Fibroblast of lung (primary cell): ENCODE measurements at regions not wholly inside any gene's neighbourhood (a gene's known extent, or its start where the extent isn't known, plus 50 kb on each side); places are given as distances from the start of the nearest gene placed in this dataset.

Source experiments
- DNase-seq, 2 donors: peaks; one replicate each; pipeline versions ENCODE4 v3.0.0 to v3.0.0-alpha.2; 2010; ENCODE audit warnings: low read depth in 2 of 2
- H2AFZ ChIP-seq: 2 replicates; pipeline ENCODE4 v1.5.1; 2012; ENCODE audit warnings: low read length, control low read depth, inconsistent platforms
- H3K27ac ChIP-seq: 2 replicates; pipeline ENCODE4 v1.5.1; 2011; ENCODE audit warnings: low read length, control low read depth; ENCODE audit not compliant: insufficient read depth
- H3K27me3 ChIP-seq: 2 replicates; pipeline ENCODE4 v1.5.1; 2011; ENCODE audit warnings: mild to moderate bottlenecking, low read length; ENCODE audit not compliant: control insufficient read depth, insufficient read depth
- H3K36me3 ChIP-seq: 2 replicates; pipeline ENCODE4 v1.5.1; 2011; ENCODE audit warnings: low read length; ENCODE audit not compliant: control insufficient read depth, insufficient read depth
- H3K4me1 ChIP-seq: 2 replicates; pipeline ENCODE4 v1.5.1; 2011; ENCODE audit warnings: low read length; ENCODE audit not compliant: control insufficient read depth, insufficient read depth; ENCODE audit errors: extremely low read depth
- H3K4me2 ChIP-seq: 2 replicates; pipeline ENCODE4 v1.5.1; 2011; ENCODE audit warnings: low read length, control low read depth; ENCODE audit not compliant: insufficient read depth; ENCODE audit errors: extremely low read depth
- H3K4me3 ChIP-seq, 4 experiments: fragments of 200-600 bp in 1 of 4; sonication (generic) in 1 of 4; replicated peaks in 1 of 4; 2 replicates each; pipeline ENCODE4 v1.5.1; 2011 to 2016; ENCODE audit warnings: low read length in 4 of 4, low read depth in 3 of 4, mild to moderate bottlenecking in 3 of 4, control low read depth in 2 of 4, inconsistent platforms in 1 of 4, mixed read lengths in 1 of 4; ENCODE audit not compliant: insufficient read depth in 1 of 4; ENCODE audit errors: control extremely low read depth in 1 of 4
- H3K79me2 ChIP-seq: 2 replicates; pipeline ENCODE4 v1.5.1; 2012; ENCODE audit warnings: mild to moderate bottlenecking, low read length, inconsistent platforms; ENCODE audit not compliant: control insufficient read depth, insufficient read depth
- H3K9ac ChIP-seq: 2 replicates; pipeline ENCODE4 v1.5.1; 2011; ENCODE audit warnings: mild to moderate bottlenecking, low read length, control low read depth; ENCODE audit not compliant: insufficient read depth
- H3K9me3 ChIP-seq: 2 replicates; pipeline ENCODE4 v1.5.1; 2012; ENCODE audit warnings: low read depth, low read length; ENCODE audit not compliant: control insufficient read depth, insufficient read depth
- H4K20me1 ChIP-seq: 2 replicates; pipeline ENCODE4 v1.5.1; 2011; ENCODE audit warnings: low read length; ENCODE audit not compliant: control insufficient read depth, insufficient read depth; ENCODE audit errors: extremely low read depth
- EZH2 ChIP-seq: IDR thresholded peaks from 2 replicates; pipeline ENCODE4 v1.5.1; 2012; ENCODE audit warnings: low read length, control low read depth, mild to moderate bottlenecking; ENCODE audit errors: missing control alignments
- TF ChIP-seq, protein P1 (sequence below), 2 donors: IDR thresholded peaks in 1 of 2; conservative IDR thresholded peaks in 1 of 2; 1 replicate in 1 of 2; 2 replicates in 1 of 2; pipeline ENCODE4 v1.5.1; 2011 to 2012; ENCODE audit warnings: low read length in 2 of 2, control low read depth in 1 of 2, inconsistent platforms in 1 of 2, low read depth in 1 of 2, mild to moderate bottlenecking in 1 of 2

DNA sequence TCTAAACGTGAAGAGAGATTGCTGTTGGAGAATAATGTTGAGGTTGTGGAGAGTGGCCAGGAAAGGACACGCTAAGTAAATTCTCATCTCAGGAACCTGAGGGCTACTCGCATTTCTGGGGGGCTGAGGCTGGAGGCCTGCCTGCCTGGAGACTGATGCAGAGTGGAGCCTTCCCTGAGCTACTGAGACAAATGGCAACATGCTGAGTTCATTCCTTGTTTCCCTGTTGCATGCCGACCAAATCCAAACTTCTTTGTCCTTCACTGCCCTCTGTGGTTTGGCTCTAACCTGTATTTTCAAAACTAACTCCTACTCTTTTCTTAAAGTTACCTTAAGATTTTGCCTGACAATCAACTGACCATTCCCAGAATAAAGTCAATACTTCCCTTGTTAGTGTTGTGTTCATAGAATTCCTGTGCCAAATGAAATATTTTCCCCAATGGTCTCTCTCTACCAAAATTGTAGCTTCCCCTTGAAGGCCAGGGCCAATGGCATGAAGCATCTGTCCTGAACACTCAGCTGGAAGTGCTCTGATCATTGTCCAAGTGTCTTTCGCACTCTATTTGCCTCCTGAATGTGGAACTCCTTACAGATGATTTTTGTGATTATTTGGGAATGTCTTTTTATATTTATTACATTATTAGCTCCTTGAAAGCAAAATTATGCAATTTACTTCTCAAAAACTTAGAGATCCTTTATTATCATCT, 1085.6 kb downstream of the SOCS6 start:
- no peaks in the 10 kb centered on the region for H4K20me1 ChIP-seq
- no peaks in the 10 kb centered on the region for H3K27me3 ChIP-seq
- H3K4me3 ChIP-seq: no peak overlapping the region
- no peak overlapping the region for H3K27ac ChIP-seq
- H2AFZ ChIP-seq: no peak overlapping the region
- no peaks in the 10 kb centered on the region for H3K9me3 ChIP-seq
- no peak overlapping the region for H3K4me2 ChIP-seq
- H3K36me3 ChIP-seq: no peaks in the 10 kb centered on the region
- no peaks in the 10 kb centered on the region for H3K4me1 ChIP-seq
- TF ChIP-seq EZH2: no peak
- TF ChIP-seq, protein P1, sequence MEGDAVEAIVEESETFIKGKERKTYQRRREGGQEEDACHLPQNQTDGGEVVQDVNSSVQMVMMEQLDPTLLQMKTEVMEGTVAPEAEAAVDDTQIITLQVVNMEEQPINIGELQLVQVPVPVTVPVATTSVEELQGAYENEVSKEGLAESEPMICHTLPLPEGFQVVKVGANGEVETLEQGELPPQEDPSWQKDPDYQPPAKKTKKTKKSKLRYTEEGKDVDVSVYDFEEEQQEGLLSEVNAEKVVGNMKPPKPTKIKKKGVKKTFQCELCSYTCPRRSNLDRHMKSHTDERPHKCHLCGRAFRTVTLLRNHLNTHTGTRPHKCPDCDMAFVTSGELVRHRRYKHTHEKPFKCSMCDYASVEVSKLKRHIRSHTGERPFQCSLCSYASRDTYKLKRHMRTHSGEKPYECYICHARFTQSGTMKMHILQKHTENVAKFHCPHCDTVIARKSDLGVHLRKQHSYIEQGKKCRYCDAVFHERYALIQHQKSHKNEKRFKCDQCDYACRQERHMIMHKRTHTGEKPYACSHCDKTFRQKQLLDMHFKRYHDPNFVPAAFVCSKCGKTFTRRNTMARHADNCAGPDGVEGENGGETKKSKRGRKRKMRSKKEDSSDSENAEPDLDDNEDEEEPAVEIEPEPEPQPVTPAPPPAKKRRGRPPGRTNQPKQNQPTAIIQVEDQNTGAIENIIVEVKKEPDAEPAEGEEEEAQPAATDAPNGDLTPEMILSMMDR (conservative IDR thresholded peaks at IDR 0.05 in 1 of 2, IDR thresholded peaks at IDR 0.05 in 1 of 2; ENCODE audit: low read depth in 1 of 2, low read length in 2 of 2): no peak
- no peak overlapping the region for H3K9ac ChIP-seq
- no peaks in the 10 kb centered on the region for H3K79me2 ChIP-seq
- DNase-seq: peak in 1 of 2 donors; percentile 7

DNA sequence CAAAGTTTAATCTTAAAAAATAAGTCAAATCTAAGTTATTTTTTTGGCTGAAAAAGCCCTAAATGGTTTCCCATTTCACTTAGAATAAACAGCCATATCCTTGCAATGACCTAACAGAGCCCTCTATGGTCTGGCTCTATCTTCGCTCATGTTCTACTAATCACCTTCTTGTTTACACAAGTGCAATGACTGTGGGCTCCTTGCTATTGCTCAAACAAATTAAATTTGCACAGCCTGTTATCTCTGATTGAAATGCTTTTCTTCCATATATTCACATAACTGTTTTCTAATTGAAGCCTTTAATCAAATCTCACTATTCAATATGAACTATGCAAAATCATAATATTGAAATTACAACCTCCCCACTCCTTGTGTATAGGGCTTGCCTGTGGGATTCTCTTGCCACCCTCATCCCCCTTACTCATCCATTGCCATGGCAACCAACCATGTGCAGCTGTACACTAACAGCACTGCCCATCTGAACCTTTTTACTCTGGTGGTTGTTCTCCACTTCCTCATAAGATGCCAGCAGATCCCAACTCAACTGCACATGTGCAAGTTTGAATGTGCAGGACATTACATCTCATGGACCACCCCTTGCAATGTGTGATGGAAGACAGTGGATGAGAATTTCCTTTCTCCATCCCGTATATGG, 1083.2 kb downstream of the SOCS6 start:
- Histone ChIP-seq H3K9me3 (no peaks in the 10 kb centered on the region), H3K79me2 (no peaks in the 10 kb centered on the region), H3K4me1 (no peaks in the 10 kb centered on the region), H3K27me3 (no peaks in the 10 kb centered on the region), H3K4me3 (no peak overlapping the region), H4K20me1 (no peaks in the 10 kb centered on the region), H3K9ac (no peak overlapping the region), H3K4me2 (no peak overlapping the region), H3K27ac (no peak overlapping the region), H2AFZ (no peak overlapping the region), H3K36me3 (no peaks in the 10 kb centered on the region)
- peak in 1 of 2 donors; percentile 1 for DNase-seq
- TF ChIP-seq, protein P1 (conservative IDR thresholded peaks at IDR 0.05 in 1 of 2, IDR thresholded peaks at IDR 0.05 in 1 of 2; ENCODE audit: low read depth in 1 of 2, low read length in 2 of 2): no peak
- TF ChIP-seq EZH2: no peak

DNA sequence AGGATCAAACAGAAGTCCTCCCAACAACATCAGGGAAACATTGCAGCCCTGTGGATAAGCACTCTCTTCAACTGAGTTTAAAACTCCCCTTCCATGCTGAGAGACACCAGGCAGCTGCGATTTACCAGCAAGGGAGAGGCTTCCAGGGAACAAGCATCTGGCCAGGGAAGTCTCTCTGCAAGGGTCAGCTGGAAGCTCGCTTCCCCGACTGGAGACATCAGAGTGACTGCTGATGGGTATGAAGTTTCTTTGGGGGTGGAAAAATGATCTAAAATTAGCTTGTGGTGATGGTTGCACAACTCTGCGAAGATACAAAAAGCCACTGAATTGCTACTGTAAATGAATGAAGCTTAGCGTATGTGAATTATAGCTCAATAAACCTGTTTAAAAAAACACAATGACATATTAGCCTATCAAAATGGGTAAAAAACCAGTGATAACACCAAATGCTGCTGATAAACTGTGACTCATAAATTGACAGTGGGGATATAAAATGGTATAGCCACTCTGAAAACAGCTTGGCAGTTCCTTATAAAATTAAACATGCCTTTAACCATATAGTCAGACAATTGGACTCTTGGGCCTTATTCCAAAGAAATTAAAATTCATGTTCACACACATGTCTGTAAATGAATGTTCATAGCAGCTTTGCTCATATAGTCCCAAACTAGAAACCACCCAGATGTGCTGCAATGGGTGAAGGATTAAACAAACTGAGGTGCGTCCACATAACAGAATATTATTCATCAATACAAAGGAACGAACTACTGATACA, 1082.0 kb downstream of the SOCS6 start:
- Histone ChIP-seq H3K4me3 (no peak overlapping the region), H2AFZ (no peak overlapping the region), H3K36me3 (no peaks in the 10 kb centered on the region), H3K27ac (no peak overlapping the region), H4K20me1 (no peaks in the 10 kb centered on the region), H3K4me2 (no peak overlapping the region), H3K4me1 (no peaks in the 10 kb centered on the region), H3K9ac (no peak overlapping the region), H3K79me2 (no peaks in the 10 kb centered on the region), H3K9me3 (no peaks in the 10 kb centered on the region), H3K27me3 (no peaks in the 10 kb centered on the region)
- TF ChIP-seq, protein P1 (conservative IDR thresholded peaks at IDR 0.05 in 1 of 2, IDR thresholded peaks at IDR 0.05 in 1 of 2; ENCODE audit: low read depth in 1 of 2, low read length in 2 of 2): no peak
- TF ChIP-seq EZH2: no peak
- DNase-seq: peak in 1 of 2 donors; percentile 35
